ENCODE measurements at regions not wholly inside any gene's neighbourhood (a gene's known extent, or its start where the extent isn't known, plus 50 kb on each side); places are given as distances from the start of the nearest gene placed in this dataset.
"Not testable (repeated sequence)": the region's sequence is repeated elsewhere in the genome, so short reads cannot be mapped to it uniquely, and the experiment has no call there.

- DNase-seq (ENCODE audit: low read depth, low spot score) = no peak
- in situ Hi-C loops (cut with HindIII; ENCODE audit: low pct_unique_long_range_greater_than_20kb, low sequenced_read_pairs) = no loop called here
Measured at GRCh38 chr12:17577405-17577804, 512.6 kb downstream of the RERGL start.

- in situ Hi-C loops (cut with HindIII; ENCODE audit: low pct_unique_long_range_greater_than_20kb, low sequenced_read_pairs) = no loop called here
- no peak for DNase-seq (ENCODE audit: low read depth, low spot score)
Measured at GRCh38 chr12:17572250-17572649, 517.7 kb downstream of the RERGL start.

- no peak for DNase-seq (ENCODE audit: low read depth, low spot score)
- in situ Hi-C loops (cut with HindIII; ENCODE audit: low pct_unique_long_range_greater_than_20kb, low sequenced_read_pairs) = no loop called here
Measured at GRCh38 chr12:17571047-17571446, 518.9 kb downstream of the RERGL start.

- in situ Hi-C loops (cut with HindIII; ENCODE audit: low pct_unique_long_range_greater_than_20kb, low sequenced_read_pairs) = not testable (repeated sequence)
Measured at GRCh38 chr12:17564630-17565029, 525.4 kb downstream of the RERGL start.

GRCh38 chr12:17550011-17550410 lies 540.0 kb downstream of the RERGL start:
- in situ Hi-C loops (cut with HindIII; ENCODE audit: low pct_unique_long_range_greater_than_20kb, low sequenced_read_pairs) = no loop called here
- DNase-seq (ENCODE audit: low read depth, low spot score) = no peak

More at GRCh38 chr12:17564630-17565029, 525.4 kb downstream of the RERGL start:
- not testable (repeated sequence) for DNase-seq (ENCODE audit: low read depth, low spot score)

GRCh38 chr12:17540921-17541320 lies 549.1 kb downstream of the RERGL start:
- in situ Hi-C loops (cut with HindIII; ENCODE audit: low pct_unique_long_range_greater_than_20kb, low sequenced_read_pairs) = no loop called here
- DNase-seq (ENCODE audit: low read depth, low spot score) = no peak

GRCh38 chr12:17528394-17528793 lies 561.6 kb downstream of the RERGL start:
- DNase-seq (ENCODE audit: low read depth, low spot score) = peak; percentile 49
- in situ Hi-C loops (cut with HindIII; ENCODE audit: low pct_unique_long_range_greater_than_20kb, low sequenced_read_pairs) = no loop called here

- in situ Hi-C loops (cut with HindIII; ENCODE audit: low pct_unique_long_range_greater_than_20kb, low sequenced_read_pairs) = no loop called here
- no peak for DNase-seq (ENCODE audit: low read depth, low spot score)
Measured at GRCh38 chr12:17527021-17527420, 563.0 kb downstream of the RERGL start.

GRCh38 chr12:17511369-17511768 lies 578.6 kb downstream of the RERGL start:
- in situ Hi-C loops (cut with HindIII; ENCODE audit: low pct_unique_long_range_greater_than_20kb, low sequenced_read_pairs) = no loop called here
- peak; percentile 16 for DNase-seq (ENCODE audit: low read depth, low spot score)

GRCh38 chr12:17507336-17507735 lies 582.7 kb downstream of the RERGL start:
- in situ Hi-C loops (cut with HindIII; ENCODE audit: low pct_unique_long_range_greater_than_20kb, low sequenced_read_pairs) = no loop called here
- DNase-seq (ENCODE audit: low read depth, low spot score) = no peak

- no peak for DNase-seq (ENCODE audit: low read depth, low spot score)
- in situ Hi-C loops (cut with HindIII; ENCODE audit: low pct_unique_long_range_greater_than_20kb, low sequenced_read_pairs) = no loop called here
Measured at GRCh38 chr12:17503742-17504141, 586.3 kb downstream of the RERGL start.

- in situ Hi-C loops (cut with HindIII; ENCODE audit: low pct_unique_long_range_greater_than_20kb, low sequenced_read_pairs) = no loop called here
- no peak for DNase-seq (ENCODE audit: low read depth, low spot score)
Measured at GRCh38 chr12:17489452-17489851, 600.5 kb downstream of the RERGL start.

GRCh38 chr12:17478908-17479673 lies 610.9 kb downstream of the RERGL start:
- in situ Hi-C loops (cut with HindIII; ENCODE audit: low pct_unique_long_range_greater_than_20kb, low sequenced_read_pairs) = no loop called here
- DNase-seq (ENCODE audit: low read depth, low spot score) = no peak

- in situ Hi-C loops (cut with HindIII; ENCODE audit: low pct_unique_long_range_greater_than_20kb, low sequenced_read_pairs) = no loop called here
- no peak for DNase-seq (ENCODE audit: low read depth, low spot score)
Measured at GRCh38 chr12:17470460-17470859, 619.5 kb downstream of the RERGL start.

GRCh38 chr12:17459214-17459613 lies 630.8 kb downstream of the RERGL start:
- in situ Hi-C loops (cut with HindIII; ENCODE audit: low pct_unique_long_range_greater_than_20kb, low sequenced_read_pairs) = no loop called here

GRCh38 chr12:17456486-17456885 lies 633.5 kb downstream of the RERGL start:
- DNase-seq (ENCODE audit: low read depth, low spot score) = no peak
- in situ Hi-C loops (cut with HindIII; ENCODE audit: low pct_unique_long_range_greater_than_20kb, low sequenced_read_pairs) = no loop called here

More at GRCh38 chr12:17459214-17459613, 630.8 kb downstream of the RERGL start:
- no peak for DNase-seq (ENCODE audit: low read depth, low spot score)

- in situ Hi-C loops (cut with HindIII; ENCODE audit: low pct_unique_long_range_greater_than_20kb, low sequenced_read_pairs) = no loop called here
- DNase-seq (ENCODE audit: low read depth, low spot score) = no peak
Measured at GRCh38 chr12:17438141-17438540, 651.9 kb downstream of the RERGL start.

GRCh38 chr12:17416748-17417147 lies 673.2 kb downstream of the RERGL start:
- DNase-seq (ENCODE audit: low read depth, low spot score) = no peak
- in situ Hi-C loops (cut with HindIII; ENCODE audit: low pct_unique_long_range_greater_than_20kb, low sequenced_read_pairs) = no loop called here

- in situ Hi-C loops (cut with HindIII; ENCODE audit: low pct_unique_long_range_greater_than_20kb, low sequenced_read_pairs) = no loop called here
- DNase-seq (ENCODE audit: low read depth, low spot score) = no peak
Measured at GRCh38 chr12:17414596-17414995, 675.4 kb downstream of the RERGL start.

Data from SK-MEL-5 (cell line).